OCI-LY3 (cell line): ENCODE measurements at regions not wholly inside any gene's neighbourhood (a gene's known extent, or its start where the extent isn't known, plus 50 kb on each side); places are given as distances from the start of the nearest gene placed in this dataset.

Experiments used
- EZH2phosphoT487 ChIP-seq: fragments of 200-600 bp; shearing (Covaris generic); IDR thresholded peaks from 2 replicates; pipeline ENCODE4 v1.6.1; 2018; ENCODE audit warnings: antibody characterized with exemption, mixed run types, low read depth
- TF ChIP-seq, protein P1 (sequence below): fragments of 200-600, 300-600 bp; sonication (generic); IDR thresholded peaks from 2 replicates; pipeline ENCODE4 v1.5.1; 2014; ENCODE audit warnings: antibody characterized with exemption, low read length, low read depth

DNA sequence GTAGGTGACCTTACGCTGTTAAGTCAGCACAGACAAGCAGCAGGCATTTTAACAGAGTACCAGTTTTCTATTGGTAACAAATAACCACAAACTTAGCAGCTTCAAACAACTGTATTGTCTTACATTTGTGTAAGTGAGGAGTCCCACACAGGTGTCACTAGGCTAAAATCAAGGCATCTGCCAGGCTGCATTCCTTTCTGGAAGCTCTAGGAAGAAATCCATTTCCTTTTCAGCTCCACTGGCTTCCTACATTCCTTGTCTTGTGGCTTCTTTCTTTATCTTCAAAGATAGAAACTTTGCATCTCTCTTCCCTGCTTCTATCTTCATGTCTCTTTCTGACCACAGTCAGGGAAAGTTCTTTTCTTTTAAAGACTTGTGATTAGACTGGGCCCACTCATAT is 139.9 kb downstream of the TMEM144 start:
- TF ChIP-seq EZH2phosphoT487, result no peak
- TF ChIP-seq, protein P1, sequence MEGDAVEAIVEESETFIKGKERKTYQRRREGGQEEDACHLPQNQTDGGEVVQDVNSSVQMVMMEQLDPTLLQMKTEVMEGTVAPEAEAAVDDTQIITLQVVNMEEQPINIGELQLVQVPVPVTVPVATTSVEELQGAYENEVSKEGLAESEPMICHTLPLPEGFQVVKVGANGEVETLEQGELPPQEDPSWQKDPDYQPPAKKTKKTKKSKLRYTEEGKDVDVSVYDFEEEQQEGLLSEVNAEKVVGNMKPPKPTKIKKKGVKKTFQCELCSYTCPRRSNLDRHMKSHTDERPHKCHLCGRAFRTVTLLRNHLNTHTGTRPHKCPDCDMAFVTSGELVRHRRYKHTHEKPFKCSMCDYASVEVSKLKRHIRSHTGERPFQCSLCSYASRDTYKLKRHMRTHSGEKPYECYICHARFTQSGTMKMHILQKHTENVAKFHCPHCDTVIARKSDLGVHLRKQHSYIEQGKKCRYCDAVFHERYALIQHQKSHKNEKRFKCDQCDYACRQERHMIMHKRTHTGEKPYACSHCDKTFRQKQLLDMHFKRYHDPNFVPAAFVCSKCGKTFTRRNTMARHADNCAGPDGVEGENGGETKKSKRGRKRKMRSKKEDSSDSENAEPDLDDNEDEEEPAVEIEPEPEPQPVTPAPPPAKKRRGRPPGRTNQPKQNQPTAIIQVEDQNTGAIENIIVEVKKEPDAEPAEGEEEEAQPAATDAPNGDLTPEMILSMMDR, result no peak
